GM21526 (cell line): ENCODE measurements at regions not wholly inside any gene's neighbourhood (a gene's known extent, or its start where the extent isn't known, plus 50 kb on each side); places are given as distances from the start of the nearest gene placed in this dataset.
"Not testable (repeated sequence)": the region's sequence is repeated elsewhere in the genome, so short reads cannot be mapped to it uniquely, and the experiment has no call there.

ENCODE experiments used
- ATAC-seq: cut with Tn5 transposase; IDR thresholded peaks from one replicate; pipeline ENCODE4 v1.9.1; 2021; ENCODE audit warnings: moderate library complexity; ENCODE audit not compliant: unreplicated experiment, low FRiP score

DNA sequence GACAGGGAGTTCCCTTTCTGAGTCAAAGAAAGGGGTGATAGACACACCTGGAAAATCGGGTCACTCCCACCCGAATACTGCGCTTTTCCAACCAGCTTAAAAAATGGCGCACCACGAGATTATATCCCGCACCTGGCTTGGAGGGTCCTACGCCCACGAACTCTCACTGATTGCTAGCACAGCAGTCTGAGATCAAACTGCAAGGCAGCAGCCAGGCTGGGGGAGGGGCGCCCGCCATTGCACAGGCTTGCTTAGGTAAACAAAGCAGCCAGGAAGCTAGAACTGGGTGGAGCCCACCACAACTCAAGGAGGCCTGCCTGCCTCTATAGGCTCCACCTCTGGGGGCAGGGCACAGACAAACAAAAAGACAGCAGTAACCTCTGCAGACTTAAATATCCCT, 132.3 kb upstream of the ISL1 start:
- not testable (repeated sequence) for ATAC-seq

DNA sequence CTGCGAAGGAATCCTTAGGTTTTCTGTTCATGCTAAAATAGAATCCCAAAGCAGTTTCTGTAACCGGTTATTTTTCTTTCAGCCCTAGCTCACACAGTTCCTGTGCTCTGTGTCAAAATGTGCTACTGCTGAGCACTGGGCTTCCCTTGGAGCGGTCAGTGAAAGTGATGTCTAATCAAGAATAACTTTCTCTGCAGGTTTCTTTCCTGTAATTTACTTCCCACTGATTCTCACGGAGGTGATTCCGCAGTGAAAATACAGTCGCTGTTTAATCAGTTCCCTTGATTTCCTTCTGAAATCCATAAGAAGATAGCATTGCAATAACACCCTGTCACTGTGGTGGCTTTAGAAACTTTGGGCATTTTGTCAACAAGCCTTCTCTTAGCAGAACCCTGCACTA, 112.0 kb upstream of the ISL1 start:
- no peak for ATAC-seq

GRCh38 chr5:51273021-51273420, 110.2 kb upstream of the ISL1 start:
- no peak for ATAC-seq

DNA sequence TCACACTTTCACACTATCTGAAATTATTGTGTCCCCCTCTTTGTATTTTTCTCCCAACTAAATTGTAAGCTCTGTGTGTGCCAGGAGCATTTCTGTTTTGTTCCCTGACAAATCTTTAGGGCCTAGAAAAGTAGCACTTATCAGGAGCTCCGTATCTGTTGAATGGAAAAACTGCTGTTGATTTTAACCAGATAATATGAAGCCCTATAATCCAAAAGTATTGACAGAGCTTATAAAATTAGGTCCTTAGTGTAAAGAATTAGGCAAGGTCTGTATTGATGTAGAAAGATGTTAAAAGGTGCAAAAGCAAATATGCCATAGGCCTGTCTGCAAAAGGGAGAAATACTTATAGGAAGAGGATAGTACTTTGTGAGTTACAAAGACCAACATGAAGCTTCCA, 109.4 kb upstream of the ISL1 start:
- ATAC-seq, result no peak

GRCh38 chr5:51275428-51275827, 107.8 kb upstream of the ISL1 start:
- ATAC-seq, result no peak

GRCh38 chr5:51276250-51276649, 107.0 kb upstream of the ISL1 start:
- no peak for ATAC-seq

DNA sequence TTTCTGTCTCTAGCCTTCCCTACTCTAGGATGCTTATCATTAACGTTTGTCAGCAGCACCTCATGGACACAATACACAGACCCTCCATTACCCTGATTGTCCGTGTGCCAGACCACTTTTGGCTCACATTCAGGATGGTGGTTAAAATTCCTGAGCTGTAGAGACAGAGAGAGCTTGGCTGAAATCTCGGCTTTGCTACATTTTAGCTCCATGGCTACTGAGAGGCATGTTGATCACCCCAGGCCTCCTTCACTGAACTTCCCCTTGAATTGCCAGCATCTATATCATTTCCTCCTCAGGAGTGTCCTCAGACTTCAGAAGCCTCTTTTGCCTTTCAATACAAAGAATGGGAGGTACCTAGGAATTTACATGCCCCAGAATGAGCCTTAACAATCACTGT, 104.7 kb upstream of the ISL1 start:
- no peak for ATAC-seq

GRCh38 chr5:51279983-51280706, 103.1 kb upstream of the ISL1 start:
- ATAC-seq, result no peak

- no peak for ATAC-seq
Measured at GRCh38 chr5:51286046-51286445, 97.2 kb upstream of the ISL1 start.

- ATAC-seq, result no peak
Measured at GRCh38 chr5:51302343-51302742, 80.9 kb upstream of the ISL1 start.

- ATAC-seq, result no peak
Measured at GRCh38 chr5:51326844-51327243, 56.4 kb upstream of the ISL1 start.
